Nephron progenitor cell (in vitro differentiated cells): ENCODE measurements at regions not wholly inside any gene's neighbourhood (a gene's known extent, or its start where the extent isn't known, plus 50 kb on each side); places are given as distances from the start of the nearest gene placed in this dataset.

ENCODE experiments used
- DNase-seq: peaks from one replicate; pipeline ENCODE4 v3.0.0; 2021
- H3K27ac Mint-ChIP-seq: 2 replicates; pipeline ENCODE4 v1.8.0; 2021; ENCODE audit warnings: mild to moderate bottlenecking, moderate library complexity, mixed read lengths
- H3K27me3 Mint-ChIP-seq: 2 replicates; pipeline ENCODE4 v1.8.0; 2021; ENCODE audit warnings: mild to moderate bottlenecking, low read depth, mixed read lengths; ENCODE audit not compliant: poor library complexity
- H3K36me3 Mint-ChIP-seq: 2 replicates; pipeline ENCODE4 v1.8.0; 2021; ENCODE audit warnings: low read depth, mixed read lengths
- H3K4me1 Mint-ChIP-seq: 2 replicates; pipeline ENCODE4 v1.8.0; 2021; ENCODE audit warnings: mixed read lengths
- H3K4me3 Mint-ChIP-seq: 2 replicates; pipeline ENCODE4 v1.8.0; 2021; ENCODE audit warnings: mild to moderate bottlenecking, moderate library complexity, mixed read lengths
- H3K9me3 Mint-ChIP-seq: 2 replicates; pipeline ENCODE4 v1.8.0; 2021; ENCODE audit warnings: mild to moderate bottlenecking, moderate library complexity, mixed read lengths
- CTCF ChIP-seq: fragments of 200-600 bp; sonication (generic); IDR thresholded peaks from 2 replicates; pipeline ENCODE4 v1.5.0; 2021; ENCODE audit warnings: antibody characterized with exemption

DNA sequence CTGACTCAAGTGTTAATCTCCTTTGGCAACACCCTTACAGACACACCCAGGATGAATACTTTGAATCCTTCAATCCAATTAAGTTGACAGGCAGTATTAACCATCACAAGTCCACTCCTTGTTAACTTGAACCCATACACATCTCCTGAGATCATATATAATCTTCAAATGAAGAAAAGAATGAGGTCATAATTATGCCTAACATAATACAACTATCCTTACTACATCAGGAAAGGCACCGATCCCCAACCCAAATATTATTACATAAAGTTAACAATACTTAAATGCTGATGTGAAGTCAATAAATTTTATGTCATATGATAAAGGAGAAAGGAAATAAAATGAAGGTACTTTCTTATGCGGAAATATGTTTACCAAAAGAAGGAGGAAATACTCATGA is 649.9 kb downstream of the KCNJ2 start:
- no peak overlapping the region for H3K4me3 Mint-ChIP-seq
- no peak for DNase-seq
- no peaks in the 10 kb centered on the region for H3K4me1 Mint-ChIP-seq
- H3K27me3 Mint-ChIP-seq, result no peaks in the 10 kb centered on the region
- H3K9me3 Mint-ChIP-seq, result peaks cover 29% of the 10 kb centered on the region
- no peaks in the 10 kb centered on the region for H3K36me3 Mint-ChIP-seq
- H3K27ac Mint-ChIP-seq, result no peak overlapping the region
- TF ChIP-seq CTCF, result no peak

DNA sequence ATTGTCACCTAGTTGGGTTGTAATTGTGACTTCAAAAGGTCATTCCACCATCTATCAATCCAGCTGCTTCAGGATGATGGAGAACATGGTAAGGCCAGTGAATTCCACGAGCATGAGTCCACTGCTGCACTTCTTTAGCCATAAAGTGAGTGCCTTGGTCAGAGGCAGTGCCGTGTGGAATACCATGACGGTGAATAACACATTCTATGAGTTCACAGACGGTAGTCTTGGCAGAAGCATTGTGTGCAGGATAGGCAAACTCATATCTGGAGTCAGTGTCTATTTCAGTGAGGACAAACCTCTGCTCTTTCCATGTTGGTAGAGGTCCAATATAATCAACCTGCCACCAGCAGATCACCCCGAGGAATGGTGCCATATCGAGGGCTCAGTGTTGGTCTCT is 650.9 kb downstream of the KCNJ2 start:
- no peak for DNase-seq
- H3K4me3 Mint-ChIP-seq, result no peak overlapping the region
- H3K9me3 Mint-ChIP-seq, result peaks cover 29% of the 10 kb centered on the region
- peaks cover 2% of the 10 kb centered on the region for H3K4me1 Mint-ChIP-seq
- no peak overlapping the region for H3K27ac Mint-ChIP-seq
- H3K36me3 Mint-ChIP-seq, result no peaks in the 10 kb centered on the region
- no peak for TF ChIP-seq CTCF
- no peaks in the 10 kb centered on the region for H3K27me3 Mint-ChIP-seq

DNA sequence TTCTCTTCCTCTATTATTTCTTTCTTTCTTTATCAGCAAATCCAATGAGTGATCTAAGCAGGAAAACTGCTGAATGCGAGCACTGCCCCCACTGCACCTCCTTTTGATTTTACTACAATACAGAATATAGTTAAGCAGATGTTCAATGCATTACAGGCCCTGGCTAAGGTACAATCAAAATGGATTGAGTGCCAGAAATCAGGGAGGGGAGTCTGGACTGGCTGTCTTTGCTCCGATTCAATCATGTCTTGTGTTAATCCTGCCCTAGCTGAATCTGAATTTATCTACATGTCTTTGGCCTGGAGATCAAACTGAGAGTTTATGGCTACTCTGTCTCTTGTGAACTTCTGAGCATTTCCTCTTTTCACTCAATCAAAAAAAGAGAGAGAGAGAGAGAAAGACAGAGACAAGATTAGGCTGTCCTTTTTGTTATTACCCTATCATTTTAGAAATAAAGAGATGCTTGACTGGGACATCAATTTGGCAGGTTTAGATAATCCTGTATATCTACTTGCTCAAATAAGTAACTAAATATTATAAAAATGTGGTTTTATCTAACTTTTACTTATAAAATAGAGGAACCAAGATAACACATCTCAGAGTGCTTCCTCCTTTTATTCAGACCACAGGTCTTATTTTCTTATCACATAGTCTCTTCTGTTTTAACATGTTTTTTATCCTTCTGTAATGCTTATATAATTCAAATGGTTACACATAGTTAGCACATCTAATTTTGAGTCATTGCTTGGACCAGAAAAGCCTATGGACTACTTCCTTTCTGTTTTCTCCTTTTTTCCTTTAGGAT is 656.2 kb downstream of the KCNJ2 start:
- DNase-seq, result no peak
- Mint-ChIP-seq H3K4me1 (peaks cover 3% of the 10 kb centered on the region), H3K9me3 (peaks cover 25% of the 10 kb centered on the region)

DNA sequence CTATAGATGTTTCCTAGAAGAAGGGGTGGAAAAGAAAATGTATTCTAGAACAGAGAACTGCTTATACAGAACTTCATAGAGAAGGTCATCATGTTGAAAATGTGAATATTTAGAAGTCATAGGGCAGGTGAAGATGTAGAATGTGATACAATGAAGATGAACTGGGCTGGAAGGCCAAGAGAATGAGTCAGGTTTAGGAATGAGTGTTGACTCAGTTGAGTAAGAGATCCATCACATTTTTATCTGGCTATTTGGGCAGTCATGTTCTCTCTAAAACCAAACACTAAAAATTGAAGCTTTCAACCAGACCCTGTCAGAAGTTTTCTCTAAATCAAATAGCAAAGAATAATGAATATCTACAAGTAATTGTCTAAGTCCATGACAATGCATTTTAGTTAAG is 660.5 kb downstream of the KCNJ2 start:
- TF ChIP-seq CTCF, result no peak
- Mint-ChIP-seq H3K36me3 (no peaks in the 10 kb centered on the region), H3K27me3 (no peaks in the 10 kb centered on the region), H3K4me1 (peaks cover 3% of the 10 kb centered on the region), H3K27ac (no peak overlapping the region), H3K9me3 (peaks cover 8% of the 10 kb centered on the region), H3K4me3 (no peak overlapping the region)
- DNase-seq, result no peak

More for the DNA sequence above, 656.2 kb downstream of the KCNJ2 start:
- Mint-ChIP-seq H3K36me3 (no peaks in the 10 kb centered on the region), H3K27me3 (no peaks in the 10 kb centered on the region), H3K4me3 (no peak overlapping the region), H3K27ac (peak overlapping the region; percentile 83)
- no peak for TF ChIP-seq CTCF

DNA sequence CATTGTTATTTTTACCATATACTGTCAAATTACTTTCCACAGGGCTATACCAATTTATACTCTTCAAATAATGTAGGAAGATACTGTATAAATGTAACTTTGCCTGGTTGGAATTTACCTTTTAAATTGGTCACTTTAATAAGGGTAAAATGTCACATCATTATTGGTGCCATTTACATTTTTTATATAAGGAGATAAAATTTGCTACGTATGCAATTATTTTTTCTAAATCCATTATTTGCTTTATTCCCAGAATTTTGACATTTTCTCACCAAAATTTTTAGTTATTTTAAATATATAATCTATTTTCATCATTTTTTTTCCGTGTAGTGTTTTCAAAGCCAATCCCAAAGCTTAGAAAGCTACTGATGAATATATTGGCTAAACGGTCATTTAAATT is 664.7 kb downstream of the KCNJ2 start:
- Mint-ChIP-seq H3K9me3 (no peaks in the 10 kb centered on the region), H3K4me3 (no peak overlapping the region), H3K27me3 (no peaks in the 10 kb centered on the region), H3K27ac (no peak overlapping the region), H3K4me1 (peaks cover 5% of the 10 kb centered on the region), H3K36me3 (no peaks in the 10 kb centered on the region)
- no peak for TF ChIP-seq CTCF
- no peak for DNase-seq

DNA sequence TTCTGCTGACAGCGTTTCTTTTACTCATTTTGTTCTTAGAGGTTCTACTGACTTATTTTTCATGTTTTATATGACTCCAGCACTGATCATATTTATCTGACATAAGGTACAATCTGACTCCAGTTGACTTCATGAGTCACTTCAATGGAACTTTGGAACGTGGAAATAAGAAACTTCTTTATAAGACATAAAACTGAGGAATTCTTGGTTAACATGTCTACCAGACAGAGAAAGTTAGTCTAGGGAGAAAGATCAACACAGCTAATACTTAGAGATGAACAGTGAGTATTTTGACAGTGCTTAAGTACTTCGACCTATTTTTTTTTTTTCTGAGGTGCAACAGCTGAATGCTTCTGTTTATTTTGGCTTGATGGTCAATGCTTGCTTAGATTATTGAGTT is 679.5 kb downstream of the KCNJ2 start:
- Mint-ChIP-seq H3K27me3 (peaks cover 3% of the 10 kb centered on the region), H3K36me3 (peaks cover 32% of the 10 kb centered on the region), H3K9me3 (peaks cover 38% of the 10 kb centered on the region), H3K27ac (no peak overlapping the region), H3K4me1 (peaks cover 3% of the 10 kb centered on the region), H3K4me3 (no peak overlapping the region)
- no peak for TF ChIP-seq CTCF
- DNase-seq, result no peak
